Adrenal gland (tissue), 5 donors: ENCODE measurements at regions not wholly inside any gene's neighbourhood (a gene's known extent, or its start where the extent isn't known, plus 50 kb on each side); places are given as distances from the start of the nearest gene placed in this dataset.

Experiments
- POLR2A ChIP-seq, 2 donors: fragments of 450-650 bp; IDR thresholded peaks; one replicate each; pipeline ENCODE4 v1.6.1; 2017; ENCODE audit warnings: antibody characterized with exemption in 2 of 2, mild to moderate bottlenecking in 2 of 2, moderate library complexity in 1 of 2
- TF ChIP-seq, protein P1 (sequence below), 6 experiments: fragments of 450-650 bp in 4 of 6; fragments of 200-600 bp in 2 of 6; sonication (generic) in 1 of 6; IDR thresholded peaks; 1 replicate in 5 of 6; 2 replicates in 1 of 6; pipeline versions ENCODE4 v1.5.1 to v1.8.0; 2016 to 2021; ENCODE audit warnings: antibody characterized with exemption in 6 of 6, mild to moderate bottlenecking in 2 of 6, moderate library complexity in 1 of 6
- donor health status: DM: no; HTN: no; CAD: no.

DNA sequence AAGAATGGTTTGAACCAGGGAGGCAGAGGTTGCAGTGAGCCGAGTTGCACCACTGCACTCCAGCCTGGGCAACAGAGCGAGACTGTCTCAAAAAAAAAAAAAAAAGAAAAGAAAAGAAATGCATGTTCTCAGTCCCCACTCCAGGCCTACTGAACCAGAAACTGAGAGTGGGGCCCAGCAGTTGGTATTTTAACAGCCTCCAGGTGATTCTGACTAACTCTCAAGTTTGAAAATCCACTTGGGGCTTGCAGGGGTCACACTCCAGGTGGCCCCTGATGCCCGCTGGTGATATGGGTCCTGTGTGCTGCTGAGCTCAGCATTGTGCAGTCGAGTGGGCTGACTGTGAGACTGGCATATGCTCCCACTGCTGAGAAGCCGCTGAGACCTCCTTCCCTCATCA is 133.7 kb upstream of the C2CD4B start:
- TF ChIP-seq, protein P1, sequence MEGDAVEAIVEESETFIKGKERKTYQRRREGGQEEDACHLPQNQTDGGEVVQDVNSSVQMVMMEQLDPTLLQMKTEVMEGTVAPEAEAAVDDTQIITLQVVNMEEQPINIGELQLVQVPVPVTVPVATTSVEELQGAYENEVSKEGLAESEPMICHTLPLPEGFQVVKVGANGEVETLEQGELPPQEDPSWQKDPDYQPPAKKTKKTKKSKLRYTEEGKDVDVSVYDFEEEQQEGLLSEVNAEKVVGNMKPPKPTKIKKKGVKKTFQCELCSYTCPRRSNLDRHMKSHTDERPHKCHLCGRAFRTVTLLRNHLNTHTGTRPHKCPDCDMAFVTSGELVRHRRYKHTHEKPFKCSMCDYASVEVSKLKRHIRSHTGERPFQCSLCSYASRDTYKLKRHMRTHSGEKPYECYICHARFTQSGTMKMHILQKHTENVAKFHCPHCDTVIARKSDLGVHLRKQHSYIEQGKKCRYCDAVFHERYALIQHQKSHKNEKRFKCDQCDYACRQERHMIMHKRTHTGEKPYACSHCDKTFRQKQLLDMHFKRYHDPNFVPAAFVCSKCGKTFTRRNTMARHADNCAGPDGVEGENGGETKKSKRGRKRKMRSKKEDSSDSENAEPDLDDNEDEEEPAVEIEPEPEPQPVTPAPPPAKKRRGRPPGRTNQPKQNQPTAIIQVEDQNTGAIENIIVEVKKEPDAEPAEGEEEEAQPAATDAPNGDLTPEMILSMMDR (IDR thresholded peaks at IDR 0.05) = no peak
- no peak for TF ChIP-seq POLR2A (IDR thresholded peaks at IDR 0.05)
